DMS153 (cell line): ENCODE measurements at regions not wholly inside any gene's neighbourhood (a gene's known extent, or its start where the extent isn't known, plus 50 kb on each side); places are given as distances from the start of the nearest gene placed in this dataset.
A peak's percentile ranks its signal among the peaks of the same experiment; 100 is the strongest.
"Not testable (repeated sequence)": the region's sequence is repeated elsewhere in the genome, so short reads cannot be mapped to it uniquely, and the experiment has no call there.

Experiments
- DNase-seq: peaks from one replicate; lab custom pipeline; 2025; lab: John Stamatoyannopoulos, UW

GRCh38 chr6:85948481-85948880 is 305.8 kb upstream of the SYNCRIP start:
- DNase-seq: no peak

GRCh38 chr6:85945459-85946185 is 302.9 kb upstream of the SYNCRIP start:
- DNase-seq: no peak

GRCh38 chr6:85944776-85945175 is 302.1 kb upstream of the SYNCRIP start:
- DNase-seq: no peak

- DNase-seq: no peak
These were observed 300.2 kb upstream of the SYNCRIP start for GRCh38 chr6:85942844-85943243.

GRCh38 chr6:85936916-85937315 is 294.2 kb upstream of the SYNCRIP start:
- no peak for DNase-seq

GRCh38 chr6:85923013-85923430 is 280.3 kb upstream of the SYNCRIP start:
- DNase-seq: peak; percentile 58

DNA sequence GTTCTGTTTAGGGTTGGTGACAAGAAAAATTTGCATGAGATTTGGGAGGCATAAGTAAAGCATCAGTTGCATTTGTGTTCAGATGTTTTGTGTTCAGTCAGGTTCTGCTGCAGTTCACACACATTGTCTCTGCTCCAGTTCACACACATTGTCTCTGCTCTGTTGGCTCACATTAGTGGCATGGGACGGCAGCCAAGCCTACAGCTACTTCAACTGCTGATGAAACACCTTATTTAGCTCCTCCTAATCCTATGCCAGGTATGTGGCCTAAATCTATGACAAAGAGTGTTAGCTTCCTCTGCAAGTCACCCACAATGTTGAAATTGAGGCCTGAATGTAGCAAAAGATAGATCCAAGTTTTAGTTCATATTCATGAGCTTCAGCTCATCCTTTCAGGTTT is 278.1 kb upstream of the SYNCRIP start:
- DNase-seq: no peak

GRCh38 chr6:85917522-85917921 is 274.8 kb upstream of the SYNCRIP start:
- DNase-seq: no peak

DNA sequence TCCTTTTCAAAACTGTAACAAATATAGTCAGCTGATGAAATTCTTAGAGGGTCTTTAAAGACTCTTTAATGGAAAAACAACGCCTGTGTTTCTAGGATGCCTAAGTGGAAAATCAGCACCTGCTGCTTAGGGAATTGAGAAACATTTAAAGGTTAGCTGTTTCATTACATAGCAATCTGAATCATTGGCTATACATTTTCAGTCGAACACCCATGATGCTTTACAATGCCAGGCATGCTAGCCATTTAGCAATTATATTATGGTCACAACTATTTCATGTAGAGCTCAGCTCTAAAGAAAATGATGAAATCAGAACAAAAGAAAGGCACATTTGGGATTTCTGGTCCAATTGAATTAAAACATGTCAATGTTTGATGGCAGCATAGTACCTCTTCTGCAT is 270.3 kb upstream of the SYNCRIP start:
- DNase-seq: no peak

GRCh38 chr6:85912582-85912981 is 269.9 kb upstream of the SYNCRIP start:
- no peak for DNase-seq

DNA sequence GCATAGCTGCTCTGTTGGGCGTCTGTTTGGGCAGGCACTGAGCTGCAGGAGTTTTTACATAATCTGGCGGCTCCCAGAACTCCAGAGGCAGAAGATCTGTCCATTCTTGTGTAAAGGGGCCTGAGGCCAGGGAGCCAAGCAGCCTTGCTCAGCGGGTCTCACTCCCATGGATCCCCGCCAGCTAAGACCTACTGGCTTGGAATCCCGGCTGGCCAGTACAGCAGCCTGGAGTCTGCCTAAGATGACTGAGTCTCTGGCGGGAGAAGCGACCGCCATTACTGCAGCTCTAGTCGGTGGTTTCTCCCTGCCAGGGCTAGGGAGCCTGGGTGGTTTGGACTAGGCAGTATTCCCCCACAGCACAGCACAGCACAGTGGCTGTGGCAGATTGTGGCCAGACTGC is 268.4 kb upstream of the SYNCRIP start:
- no peak for DNase-seq

DNA sequence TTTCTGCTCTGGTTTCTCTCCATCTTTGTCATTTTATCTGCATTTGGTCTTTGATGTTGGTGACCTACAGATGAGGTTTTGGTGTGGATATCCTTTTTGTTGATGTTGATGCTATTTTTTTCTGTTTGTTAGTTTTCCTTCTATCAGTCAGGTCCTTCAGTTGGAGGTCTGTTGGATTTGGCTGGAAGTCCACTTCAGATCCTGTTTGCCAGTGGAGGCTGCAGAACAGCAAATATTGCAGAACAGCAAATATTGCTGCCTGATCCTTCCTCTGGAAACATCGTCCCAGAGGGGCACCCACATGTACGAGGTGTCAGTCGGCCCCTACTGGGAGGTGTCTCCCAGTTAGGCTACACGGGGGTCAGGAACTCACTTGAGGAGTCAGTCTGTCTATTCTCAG is 265.4 kb upstream of the SYNCRIP start:
- not testable (repeated sequence) for DNase-seq

GRCh38 chr6:85892346-85892745 is 249.7 kb upstream of the SYNCRIP start:
- no peak for DNase-seq

GRCh38 chr6:85887461-85887860 is 244.8 kb upstream of the SYNCRIP start:
- DNase-seq: no peak

DNA sequence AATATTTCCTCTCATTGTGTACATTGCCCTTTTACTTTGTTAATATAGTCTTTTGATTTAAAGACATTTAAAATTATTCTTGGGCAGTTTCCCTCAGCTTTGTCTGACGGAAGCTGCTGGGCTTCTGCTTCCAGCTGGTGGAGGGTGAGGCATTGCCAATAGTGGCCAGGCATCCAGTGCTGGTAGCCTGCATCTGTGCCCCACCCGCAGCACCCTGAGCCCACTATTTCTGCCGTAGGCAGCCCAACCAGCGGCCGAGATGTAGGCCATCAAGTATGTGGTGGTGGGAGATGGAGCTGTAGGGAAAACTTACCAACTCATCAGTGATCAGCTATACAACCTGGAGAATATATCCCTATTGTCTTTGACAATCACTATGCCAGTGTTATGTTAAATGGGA is 226.0 kb upstream of the SYNCRIP start:
- DNase-seq: no peak

DNA sequence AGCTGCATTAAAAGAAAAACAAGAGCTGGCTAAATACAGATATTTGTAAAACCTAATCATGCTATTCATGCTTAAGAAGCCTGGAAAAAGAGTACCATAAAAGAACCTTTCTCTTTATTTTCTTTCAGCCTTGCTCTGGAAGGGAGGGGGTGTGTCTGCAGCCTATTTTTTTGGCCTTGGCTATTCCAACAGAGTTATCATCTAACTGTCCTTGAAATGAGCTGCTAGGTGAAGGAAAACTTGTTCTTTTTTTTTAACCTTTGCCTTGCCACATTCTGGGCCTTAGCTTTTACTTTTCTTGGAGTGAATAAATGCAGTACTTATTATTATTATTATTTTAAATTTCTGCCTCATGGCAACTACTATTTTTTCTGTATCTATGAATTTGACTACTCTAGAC is 224.9 kb upstream of the SYNCRIP start:
- no peak for DNase-seq

DNA sequence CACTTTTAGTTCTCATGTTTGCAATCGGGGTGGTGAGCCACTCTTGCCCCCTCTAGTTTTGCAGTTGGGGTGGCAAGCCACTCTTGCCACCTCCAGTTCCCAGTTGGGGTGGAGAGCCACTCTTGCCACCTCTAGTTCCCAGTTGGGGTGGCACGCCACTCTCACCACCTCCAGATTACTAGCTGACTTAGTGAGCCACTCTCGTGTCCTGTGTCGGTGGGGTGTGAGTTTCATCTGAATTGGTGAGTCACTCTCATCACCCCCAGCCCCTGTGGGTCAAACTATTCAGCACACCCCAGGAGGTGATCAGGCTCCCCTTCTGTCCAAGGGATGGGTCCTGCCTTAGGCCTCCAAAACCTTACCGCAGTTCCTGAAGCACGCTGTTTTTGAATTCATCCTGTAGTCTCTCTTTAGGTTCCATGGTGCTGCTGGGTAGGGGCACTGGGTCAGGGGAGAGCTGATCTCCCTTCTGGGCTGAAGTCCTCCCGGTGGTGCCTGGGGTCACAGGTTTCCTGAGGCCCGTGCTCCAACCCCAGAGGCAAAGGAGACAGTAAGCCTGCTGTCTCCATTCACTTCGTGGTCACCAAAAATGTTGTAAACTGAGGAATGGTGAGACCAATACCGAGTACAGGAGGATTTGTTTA is 224.2 kb upstream of the SYNCRIP start:
- DNase-seq: no peak

- DNase-seq: no peak
These were observed 223.7 kb upstream of the SYNCRIP start for GRCh38 chr6:85866370-85866730.

GRCh38 chr6:85865420-85866369 is 223.0 kb upstream of the SYNCRIP start:
- DNase-seq: no peak

GRCh38 chr6:85864453-85865401 is 222.0 kb upstream of the SYNCRIP start:
- no peak for DNase-seq

- no peak for DNase-seq
These were observed 213.5 kb upstream of the SYNCRIP start for GRCh38 chr6:85856235-85856634.
